ACHN (cell line): ENCODE measurements at regions not wholly inside any gene's neighbourhood (a gene's known extent, or its start where the extent isn't known, plus 50 kb on each side); places are given as distances from the start of the nearest gene placed in this dataset.

Experiments used
- DNase-seq: peaks from one replicate; pipeline ENCODE4 v3.0.0-alpha.2; 2015
- in situ Hi-C: cut with HindIII; loops from 2 replicates; pipeline ENCODE4 v1.10.0; 2017; ENCODE audit warnings: low sequenced_read_pairs, low pct_ligation_motif_present, low pct_unique_long_range_greater_than_20kb

- no peak for DNase-seq
- in situ Hi-C loops = no loop called here
Measured at GRCh38 chr2:173462892-173463840, 108.5 kb downstream of the CDCA7 start.

DNA sequence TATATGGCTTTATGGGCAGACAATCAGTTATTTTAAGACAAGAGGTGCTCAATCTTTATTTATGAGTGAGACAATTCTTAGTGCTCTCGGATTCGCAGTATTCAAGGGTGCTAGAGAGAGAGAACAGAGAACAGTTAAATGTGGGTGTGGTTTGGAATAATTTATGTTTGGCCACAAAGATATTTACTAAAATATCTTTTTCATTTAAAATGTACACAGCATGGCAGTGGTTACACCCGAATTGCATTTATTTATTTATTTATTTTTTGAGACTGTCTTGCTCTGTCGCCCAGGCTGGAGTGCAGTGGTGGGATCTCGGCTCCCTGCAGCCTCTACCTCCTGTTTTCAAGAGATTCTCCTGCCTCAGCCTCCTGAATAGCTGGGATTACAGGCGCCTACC lies 109.2 kb downstream of the CDCA7 start:
- DNase-seq = no peak
- in situ Hi-C loops = no loop called here

DNA sequence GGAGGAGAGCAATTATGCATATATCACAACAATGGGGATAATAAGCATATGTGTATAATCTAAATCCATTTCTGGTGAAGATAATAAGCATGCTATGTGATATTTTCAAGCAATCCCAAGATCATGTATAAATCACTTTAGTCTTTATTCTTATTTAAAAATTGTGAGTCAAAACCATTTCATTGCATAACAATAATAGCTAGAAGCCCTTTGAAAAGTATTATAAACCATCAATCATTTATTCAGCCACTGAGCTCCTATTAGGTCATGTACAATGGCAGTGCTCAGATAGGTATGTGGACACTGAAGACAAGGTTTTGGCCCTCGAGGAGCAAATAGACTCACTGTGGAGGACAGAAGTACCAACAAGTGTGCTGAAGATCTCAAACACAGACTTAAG lies 113.1 kb downstream of the CDCA7 start:
- in situ Hi-C loops = no loop called here
- no peak for DNase-seq

GRCh38 chr2:173468266-173468793 lies 113.7 kb downstream of the CDCA7 start:
- DNase-seq = no peak
- in situ Hi-C loops = no loop called here

DNA sequence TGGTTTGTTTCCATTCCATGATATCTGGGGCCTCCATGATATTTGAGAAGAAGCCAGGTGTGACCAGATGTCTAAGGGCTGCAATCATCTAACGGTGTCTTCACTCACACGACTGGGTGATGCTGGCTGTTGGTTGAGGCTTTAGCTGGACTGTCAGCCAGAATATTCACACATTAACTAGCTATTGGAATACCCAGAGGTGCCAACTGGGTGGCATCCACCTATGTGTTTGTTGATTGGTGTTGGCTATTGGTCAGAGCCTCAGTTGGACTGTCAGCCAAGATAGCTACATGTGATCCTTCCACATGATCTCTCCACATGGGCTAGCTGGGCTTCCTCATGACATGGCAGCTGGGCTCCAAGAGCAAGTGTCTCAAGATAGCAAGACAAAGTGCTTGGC lies 117.4 kb downstream of the CDCA7 start:
- in situ Hi-C loops = no loop called here
- peak; percentile 22 for DNase-seq

GRCh38 chr2:173483137-173483536 lies 128.5 kb downstream of the CDCA7 start:
- no peak for DNase-seq
- in situ Hi-C loops = no loop called here

DNA sequence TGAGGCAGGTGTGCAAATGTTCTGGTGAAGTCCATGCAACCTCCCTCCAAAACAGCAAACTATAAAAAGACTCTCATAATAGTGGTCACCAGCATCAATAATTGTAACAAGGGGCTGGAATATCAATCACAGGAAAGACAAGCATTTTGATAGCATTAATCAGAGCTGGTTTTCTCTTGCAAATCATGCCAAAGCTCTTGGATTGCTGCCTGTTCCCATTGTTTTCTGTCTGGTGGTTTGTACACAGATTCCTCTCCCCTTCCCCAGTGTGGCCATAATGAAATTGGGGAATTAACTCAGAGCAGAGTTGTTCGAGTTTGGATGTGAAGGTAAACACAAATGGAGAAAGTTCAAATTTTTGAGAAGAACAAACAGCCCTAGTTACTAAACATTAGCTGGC lies 134.2 kb downstream of the CDCA7 start:
- no peak for DNase-seq
- in situ Hi-C loops = no loop called here

DNA sequence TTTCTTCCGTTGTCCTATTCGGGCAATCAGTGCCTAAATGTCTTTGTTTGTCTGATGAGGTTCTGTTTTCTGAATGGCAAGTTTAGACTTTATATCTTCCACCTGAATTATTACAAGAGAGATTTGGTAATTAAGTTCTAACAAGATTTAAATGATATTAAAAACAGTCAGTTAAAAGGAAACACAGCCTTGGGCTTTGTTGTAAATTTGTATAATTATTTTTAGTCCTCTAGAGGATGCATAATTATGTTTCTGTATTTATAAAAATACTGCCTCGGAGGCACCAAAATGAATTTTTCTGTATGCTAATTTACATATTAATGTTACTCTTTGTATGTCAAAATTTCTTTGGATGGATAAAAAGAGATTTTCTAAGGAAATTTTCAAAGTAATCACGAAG lies 136.7 kb downstream of the CDCA7 start:
- no peak for DNase-seq

DNA sequence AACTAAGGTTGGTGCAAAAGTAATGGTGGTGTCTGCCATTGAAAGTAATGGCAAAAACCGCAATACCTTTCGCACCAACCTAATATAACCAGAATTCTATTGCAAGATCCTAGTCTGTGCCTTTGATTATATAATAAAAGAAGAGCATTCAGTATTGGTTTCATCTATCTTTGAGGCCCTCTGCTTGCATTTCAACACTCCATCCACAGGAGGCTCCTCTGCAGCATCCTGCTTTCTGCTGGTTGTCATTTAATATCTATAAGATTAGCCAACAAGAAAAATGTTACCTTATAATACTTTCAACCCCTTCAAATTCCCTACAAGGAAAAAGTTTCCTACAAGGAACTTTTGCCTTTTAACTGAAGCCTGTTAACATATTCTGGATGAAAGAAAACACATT lies 139.2 kb downstream of the CDCA7 start:
- in situ Hi-C loops = no loop called here
- DNase-seq = no peak

More for the DNA sequence above, 136.7 kb downstream of the CDCA7 start:
- in situ Hi-C loops = no loop called here

DNA sequence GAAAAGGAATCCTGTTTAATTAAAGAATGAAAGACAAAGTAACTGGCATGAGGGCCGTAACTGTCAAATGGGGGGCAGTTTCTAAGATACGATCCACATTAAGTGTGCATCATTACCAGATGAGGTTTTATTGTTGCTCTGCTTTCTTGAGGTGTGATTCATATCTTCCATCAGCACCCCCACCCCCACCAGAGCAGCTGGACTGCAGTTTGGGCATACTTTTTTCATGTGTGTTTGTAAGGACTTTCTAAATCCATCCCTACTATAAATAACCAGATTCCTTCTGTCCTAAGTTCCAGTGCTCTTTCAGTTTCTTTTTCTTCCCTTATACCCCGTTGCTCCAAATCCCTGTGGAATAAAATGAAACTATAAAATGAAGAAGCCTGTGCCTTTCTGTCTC lies 142.1 kb downstream of the CDCA7 start:
- DNase-seq = no peak
- in situ Hi-C loops = no loop called here

DNA sequence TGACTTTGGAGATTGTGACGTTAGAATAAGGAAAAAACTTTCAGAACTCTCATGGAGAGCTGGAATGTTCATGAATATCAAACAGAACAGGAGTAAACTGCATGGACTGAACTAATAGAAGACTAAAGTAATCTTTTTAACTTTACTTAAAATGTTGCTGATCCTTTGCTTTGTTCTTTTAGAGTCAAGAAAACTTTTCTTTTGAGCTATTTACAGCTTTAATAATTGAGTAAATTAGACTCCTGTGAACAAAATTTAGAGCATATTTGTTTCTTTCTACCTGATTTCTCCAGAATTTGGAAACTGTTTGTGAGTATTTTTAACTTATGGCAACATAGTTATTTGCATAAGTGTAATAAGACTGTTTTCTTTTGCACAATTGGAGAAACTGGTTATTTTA lies 146.3 kb downstream of the CDCA7 start:
- no peak for DNase-seq
- in situ Hi-C loops = no loop called here

DNA sequence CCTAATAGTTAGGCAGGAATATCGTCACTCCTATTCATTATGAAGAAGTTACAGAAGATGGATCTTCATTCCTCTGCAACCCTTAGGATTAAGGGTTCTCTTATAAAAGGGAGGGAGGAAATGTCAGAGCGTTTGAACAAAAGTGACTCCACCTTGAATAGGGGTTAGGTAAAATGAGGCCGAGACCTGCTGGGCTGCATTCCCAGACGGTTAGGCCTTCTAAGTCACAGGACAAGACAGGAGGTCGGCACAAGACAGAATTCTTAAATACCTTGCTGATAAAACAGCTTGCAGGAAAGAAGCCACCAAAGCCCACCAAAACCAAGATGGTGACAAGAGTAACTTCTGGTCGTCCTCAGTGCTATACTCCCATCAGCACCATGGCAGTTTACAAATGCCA lies 147.6 kb downstream of the CDCA7 start:
- in situ Hi-C loops = no loop called here

GRCh38 chr2:173511357-173511756 lies 156.7 kb downstream of the CDCA7 start:
- DNase-seq = no peak
- in situ Hi-C loops = no loop called here

More for the DNA sequence above, 147.6 kb downstream of the CDCA7 start:
- DNase-seq = no peak

DNA sequence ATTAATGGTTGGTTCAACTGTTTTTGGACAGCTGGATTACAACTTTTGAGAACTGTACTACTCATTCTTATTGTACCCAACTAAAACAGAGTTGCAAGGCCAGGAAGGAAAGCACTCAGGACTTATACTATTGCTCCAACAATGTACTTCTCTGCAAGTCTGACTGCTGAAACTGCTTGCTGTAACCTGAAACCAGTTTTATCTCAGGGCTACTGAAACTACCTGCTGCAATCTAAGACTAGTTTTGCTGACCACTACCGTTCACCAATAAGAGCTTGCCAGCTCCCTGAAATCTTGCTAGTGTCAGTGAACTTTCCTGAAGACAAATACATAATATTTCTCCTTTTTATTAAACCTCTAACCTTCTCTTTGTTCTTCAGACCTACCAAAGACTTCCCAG lies 157.3 kb downstream of the CDCA7 start:
- DNase-seq = no peak
- in situ Hi-C loops = no loop called here

DNA sequence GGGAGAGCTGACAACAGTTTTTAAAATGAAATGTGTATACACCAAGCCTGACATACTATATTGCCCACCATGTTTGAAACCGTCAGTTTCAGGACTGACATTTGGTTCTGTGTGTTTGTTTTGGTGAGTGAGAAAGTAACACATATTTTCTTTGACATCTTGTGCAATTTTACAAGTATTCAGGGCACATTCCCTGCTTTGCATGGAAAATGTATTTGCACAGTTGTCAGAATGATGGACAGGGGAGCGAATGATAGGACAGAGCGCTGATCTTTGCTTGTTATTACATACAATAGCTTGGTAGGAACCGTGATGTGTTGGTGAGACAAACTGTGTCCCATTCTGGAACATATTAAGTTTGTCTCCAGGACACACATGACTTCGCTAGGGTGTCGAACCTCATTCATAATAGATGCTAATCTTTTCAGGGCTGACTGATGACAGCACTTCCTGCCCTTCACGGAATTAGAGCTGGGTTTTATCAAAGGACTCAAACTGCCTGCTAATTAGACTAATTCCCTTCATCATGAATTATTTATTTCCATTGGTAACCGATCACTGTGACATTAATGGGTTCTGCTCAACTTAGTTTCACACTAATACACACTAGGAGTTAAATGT lies 158.5 kb downstream of the CDCA7 start:
- in situ Hi-C loops = no loop called here
- no peak for DNase-seq

DNA sequence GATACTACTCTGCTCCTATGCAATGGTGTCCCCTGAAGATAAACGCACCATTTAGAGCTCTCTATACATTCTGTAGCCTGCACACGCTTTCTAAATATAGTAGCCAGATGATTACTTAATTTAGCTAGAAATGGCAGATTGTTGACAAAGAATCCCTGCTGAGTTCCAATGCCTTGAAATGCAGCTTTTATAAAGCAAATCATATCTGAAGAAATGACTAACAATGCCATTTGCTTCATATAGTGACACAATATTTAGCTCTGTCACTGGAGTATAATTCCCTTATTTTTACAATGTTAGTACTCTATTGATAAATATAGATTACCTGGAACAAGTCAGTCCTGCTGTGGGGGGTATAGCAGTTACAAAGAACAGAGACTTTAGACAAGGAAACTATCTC lies 166.2 kb downstream of the CDCA7 start:
- no peak for DNase-seq
- in situ Hi-C loops = no loop called here

DNA sequence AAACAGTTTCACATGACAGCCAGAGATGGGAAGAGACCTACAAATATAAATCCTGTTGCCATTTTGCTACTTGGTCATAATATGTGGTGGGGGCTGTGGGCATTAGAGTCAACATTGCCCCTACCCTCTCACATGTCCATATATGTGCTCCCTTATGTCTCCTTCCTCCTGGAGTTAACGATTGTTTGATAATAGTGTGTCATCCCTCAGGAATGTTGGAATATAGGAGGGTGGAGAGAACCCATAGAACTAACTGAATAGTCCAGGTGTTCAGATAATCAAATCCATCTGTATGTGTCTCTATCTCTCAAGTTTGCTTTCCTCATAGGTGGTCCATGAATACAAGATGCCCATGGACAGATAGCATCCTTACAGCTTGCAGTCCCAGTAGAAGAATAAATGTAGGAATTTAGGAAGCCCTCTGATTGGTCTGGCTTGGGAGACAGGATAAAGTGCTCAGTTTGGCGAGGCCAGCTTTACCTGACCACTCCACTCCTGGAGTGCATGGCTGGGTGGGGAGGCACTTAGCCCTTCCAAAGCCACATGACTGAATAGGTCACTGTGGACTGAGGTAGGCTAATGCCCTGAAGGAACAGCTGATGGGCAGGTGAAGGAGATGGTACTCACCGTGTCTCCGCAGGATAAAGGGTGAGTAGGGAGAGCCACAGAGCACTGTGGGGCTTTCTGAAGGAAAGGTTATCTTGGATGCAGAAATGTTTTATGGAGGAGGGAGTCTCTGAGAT lies 166.9 kb downstream of the CDCA7 start:
- in situ Hi-C loops = no loop called here
- no peak for DNase-seq

DNA sequence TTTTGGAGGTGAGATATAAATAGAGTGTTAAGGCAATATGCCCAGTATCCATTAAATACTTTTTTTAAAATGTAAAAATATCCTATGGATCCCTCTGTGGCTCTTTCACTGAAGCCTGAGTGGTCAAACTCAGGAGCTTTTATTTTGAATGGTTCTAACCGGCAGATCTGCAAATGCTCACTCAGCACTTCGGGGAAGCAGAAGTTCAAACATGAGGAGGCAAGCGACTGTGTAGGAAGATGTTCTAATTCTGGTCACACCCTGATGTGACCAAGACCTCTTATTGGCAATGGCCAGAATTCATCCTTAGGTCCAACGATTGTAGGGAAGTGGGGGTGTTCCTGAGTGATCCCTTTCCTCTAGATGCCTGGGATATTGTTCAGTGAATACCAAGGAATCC lies 168.8 kb downstream of the CDCA7 start:
- DNase-seq = no peak
- in situ Hi-C loops = no loop called here

GRCh38 chr2:173524256-173524955 lies 169.7 kb downstream of the CDCA7 start:
- in situ Hi-C loops = no loop called here
- DNase-seq = no peak
